ENCODE measurements at regions not wholly inside any gene's neighbourhood (a gene's known extent, or its start where the extent isn't known, plus 50 kb on each side); places are given as distances from the start of the nearest gene placed in this dataset.

DNA sequence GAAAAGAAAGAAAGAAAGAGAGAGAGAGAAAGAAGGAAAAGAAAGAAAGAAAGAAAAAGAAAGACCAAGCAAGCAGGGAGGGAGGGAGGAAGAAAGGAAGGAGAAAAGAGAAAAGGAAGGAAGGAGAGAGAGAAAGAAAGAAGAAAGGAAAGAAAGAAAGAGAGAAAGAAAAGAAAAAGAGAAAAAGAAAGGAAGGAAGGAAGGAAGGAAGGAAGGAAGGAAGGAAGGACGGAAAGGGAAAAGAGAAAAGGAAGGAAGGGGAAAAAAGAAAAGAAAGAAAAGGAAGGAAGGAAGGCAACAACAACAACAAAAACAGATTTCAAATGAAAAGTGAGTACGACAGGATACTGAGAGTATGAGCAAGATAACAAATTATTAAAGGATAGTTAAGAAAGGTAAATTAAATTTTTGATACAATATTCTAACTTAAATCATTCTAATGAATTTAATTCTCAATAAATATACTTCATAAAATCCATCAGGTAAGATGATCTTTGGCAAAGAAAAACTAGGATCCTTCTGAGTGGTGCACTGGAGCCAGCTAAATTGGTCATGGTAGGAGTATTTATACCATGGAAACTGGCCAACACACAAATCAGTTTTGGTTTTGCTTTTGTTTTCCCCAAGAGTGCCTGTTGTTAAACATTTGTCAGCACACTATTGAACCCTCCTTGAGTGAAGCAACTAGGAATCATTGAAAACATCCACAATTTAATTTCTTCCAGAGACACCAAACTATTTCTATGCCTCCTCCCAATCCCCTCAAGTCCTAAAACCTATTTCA lies 56.1 kb upstream of the DYRK2 start:
- no peak for DNase-seq

DNA sequence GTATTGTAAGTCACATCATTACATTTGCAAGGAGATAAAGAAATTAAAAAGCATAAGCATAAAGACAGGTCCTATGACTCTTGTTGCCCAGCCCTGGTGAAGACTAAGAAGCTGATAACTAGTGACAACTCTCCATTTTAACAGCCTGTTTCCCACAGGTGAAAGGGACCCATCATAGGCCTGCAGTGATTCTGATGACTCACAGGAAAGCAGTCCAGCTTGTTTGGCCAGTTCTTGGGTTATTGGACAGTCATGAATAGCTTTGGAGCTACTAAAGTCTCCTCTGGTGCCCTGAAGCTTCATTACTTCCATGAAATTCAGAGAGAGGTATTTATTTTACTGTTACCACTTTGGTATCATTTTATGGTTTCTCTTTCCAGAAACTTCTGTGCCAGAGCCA lies 55.5 kb upstream of the DYRK2 start:
- DNase-seq: no peak

GRCh38 chr12:67593461-67594330 lies 54.8 kb upstream of the DYRK2 start:
- DNase-seq: no peak

DNA sequence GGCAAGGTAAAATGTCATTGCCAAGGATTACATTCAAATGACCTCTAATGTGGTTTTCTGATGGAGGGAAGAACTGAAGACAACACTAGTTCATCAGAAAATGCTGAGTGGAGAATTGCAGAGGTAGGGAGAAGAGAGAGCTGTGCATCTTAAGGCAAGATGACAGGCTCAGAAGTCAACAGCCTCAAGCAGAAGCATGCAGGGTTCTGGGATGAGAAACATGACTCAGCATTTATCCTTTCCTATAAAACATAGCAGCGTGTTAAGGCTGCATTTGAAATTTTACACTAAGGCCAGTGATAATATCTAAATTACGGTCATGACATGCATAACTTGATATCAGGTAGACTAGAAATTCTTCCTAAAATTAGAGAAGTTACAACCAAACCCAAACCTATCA lies 53.7 kb upstream of the DYRK2 start:
- DNase-seq: no peak

GRCh38 chr12:67595365-67595764 lies 53.2 kb upstream of the DYRK2 start:
- no peak for DNase-seq

DNA sequence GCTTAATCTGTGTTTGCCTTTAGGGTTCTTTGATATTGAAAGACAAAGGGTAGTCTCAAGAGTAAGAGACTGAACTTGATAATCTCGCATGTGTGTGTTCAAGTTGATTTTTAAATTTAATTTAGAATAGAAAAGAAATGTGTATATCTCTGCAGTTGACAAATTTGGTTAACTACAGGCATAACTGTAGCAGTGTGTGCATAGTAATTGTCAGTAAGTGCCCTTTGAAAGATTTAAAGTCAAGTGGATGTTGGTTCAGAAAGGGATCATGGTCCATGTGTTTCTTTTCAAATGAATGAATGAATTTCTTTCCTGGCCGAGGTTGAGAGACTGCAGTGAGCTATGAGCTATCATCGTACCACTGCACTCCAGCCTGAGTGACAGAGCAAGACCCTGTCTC lies 49.9 kb upstream of the DYRK2 start:
- no peak for DNase-seq
